ENCODE measurements at regions not wholly inside any gene's neighbourhood (a gene's known extent, or its start where the extent isn't known, plus 50 kb on each side); places are given as distances from the start of the nearest gene placed in this dataset.
"Not testable (repeated sequence)": the region's sequence is repeated elsewhere in the genome, so short reads cannot be mapped to it uniquely, and the experiment has no call there.

GRCh38 chr10:42177077-42177792 lies 461.1 kb downstream of the ZNF33B start:
- H3K4me1 Mint-ChIP-seq: no peaks in the 10 kb centered on the region
- H3K4me3 Mint-ChIP-seq: no peak overlapping the region
- H3K27ac Mint-ChIP-seq: no peak overlapping the region
- H3K27me3 Mint-ChIP-seq: peaks cover 35% of the 10 kb centered on the region
- H3K9me3 Mint-ChIP-seq: peaks cover 6% of the 10 kb centered on the region
- no peaks in the 10 kb centered on the region for H3K36me3 Mint-ChIP-seq
- no peak for ATAC-seq

- no peaks in the 10 kb centered on the region for H3K4me1 Mint-ChIP-seq
- no peak for ATAC-seq
- no peak overlapping the region for H3K27ac Mint-ChIP-seq
- H3K9me3 Mint-ChIP-seq: peaks cover 12% of the 10 kb centered on the region
- H3K27me3 Mint-ChIP-seq: peaks cover 10% of the 10 kb centered on the region
- no peak overlapping the region for H3K4me3 Mint-ChIP-seq
- peaks cover 6% of the 10 kb centered on the region for H3K36me3 Mint-ChIP-seq
These were observed 487.8 kb downstream of the ZNF33B start for GRCh38 chr10:42150428-42151061.

GRCh38 chr10:42149722-42150427 lies 488.5 kb downstream of the ZNF33B start:
- Mint-ChIP-seq H3K4me3 (no peak overlapping the region), H3K27me3 (peaks cover 10% of the 10 kb centered on the region), H3K4me1 (no peaks in the 10 kb centered on the region), H3K36me3 (peaks cover 6% of the 10 kb centered on the region), H3K9me3 (peaks cover 8% of the 10 kb centered on the region), H3K27ac (no peak overlapping the region)
- no peak for ATAC-seq

- Mint-ChIP-seq H3K36me3 (peaks cover 6% of the 10 kb centered on the region), H3K27me3 (peaks cover 10% of the 10 kb centered on the region), H3K9me3 (peaks cover 10% of the 10 kb centered on the region), H3K4me3 (no peak overlapping the region), H3K27ac (no peak overlapping the region), H3K4me1 (no peaks in the 10 kb centered on the region)
- no peak for ATAC-seq
These were observed 489.2 kb downstream of the ZNF33B start for GRCh38 chr10:42149027-42149700.

- H3K4me1 Mint-ChIP-seq, H3K27me3 Mint-ChIP-seq, H3K4me3 Mint-ChIP-seq, H3K27ac Mint-ChIP-seq, H3K36me3 Mint-ChIP-seq, ATAC-seq: not testable (repeated sequence)
- H3K9me3 Mint-ChIP-seq: peaks cover 18% of the 10 kb centered on the region
These were observed 492.2 kb downstream of the ZNF33B start for GRCh38 chr10:42146165-42146564.

- not testable (repeated sequence) for ATAC-seq
These were observed 500.3 kb downstream of the ZNF33B start for GRCh38 chr10:42138023-42138422.

GRCh38 chr10:42113158-42113450 lies 525.3 kb downstream of the ZNF33B start:
- Mint-ChIP-seq H3K9me3 (peaks cover 7% of the 10 kb centered on the region), H3K27ac (no peak overlapping the region), H3K4me1 (no peaks in the 10 kb centered on the region), H3K36me3 (no peaks in the 10 kb centered on the region), H3K4me3 (no peak overlapping the region), H3K27me3 (no peaks in the 10 kb centered on the region)
- ATAC-seq: no peak

More at GRCh38 chr10:42138023-42138422, 500.3 kb downstream of the ZNF33B start:
- H3K9me3 Mint-ChIP-seq: peaks cover 20% of the 10 kb centered on the region
- H3K36me3 Mint-ChIP-seq, H3K4me1 Mint-ChIP-seq, H3K4me3 Mint-ChIP-seq, H3K27ac Mint-ChIP-seq, H3K27me3 Mint-ChIP-seq: not testable (repeated sequence)

GRCh38 chr10:42112331-42113157 lies 525.8 kb downstream of the ZNF33B start:
- no peaks in the 10 kb centered on the region for H3K4me1 Mint-ChIP-seq
- no peaks in the 10 kb centered on the region for H3K36me3 Mint-ChIP-seq
- H3K27ac Mint-ChIP-seq: no peak overlapping the region
- ATAC-seq: no peak
- no peak overlapping the region for H3K4me3 Mint-ChIP-seq
- H3K9me3 Mint-ChIP-seq: peaks cover 7% of the 10 kb centered on the region
- H3K27me3 Mint-ChIP-seq: no peaks in the 10 kb centered on the region

GRCh38 chr10:42111661-42112330 lies 526.6 kb downstream of the ZNF33B start:
- Mint-ChIP-seq H3K9me3 (peaks cover 7% of the 10 kb centered on the region), H3K36me3 (no peaks in the 10 kb centered on the region), H3K4me3 (no peak overlapping the region), H3K4me1 (no peaks in the 10 kb centered on the region), H3K27me3 (no peaks in the 10 kb centered on the region), H3K27ac (no peak overlapping the region)
- ATAC-seq: no peak

- Mint-ChIP-seq H3K27me3 (no peaks in the 10 kb centered on the region), H3K4me3 (no peak overlapping the region), H3K4me1 (no peaks in the 10 kb centered on the region), H3K36me3 (no peaks in the 10 kb centered on the region), H3K27ac (no peak overlapping the region), H3K9me3 (peaks cover 10% of the 10 kb centered on the region)
- ATAC-seq: no peak
These were observed 527.3 kb downstream of the ZNF33B start for GRCh38 chr10:42111076-42111475.

Measured in stimulated activated memory B cell treated with anti-CD40 and anti-IgM and Interleukin-4, amounts not matched to agents 10 μg/mL and 1 μg/mL and 100 μg/mL, for 72 hours (primary cell).